Thymus (tissue), 11 donors: ENCODE measurements at regions not wholly inside any gene's neighbourhood (a gene's known extent, or its start where the extent isn't known, plus 50 kb on each side); places are given as distances from the start of the nearest gene placed in this dataset.
"Not testable (repeated sequence)": the region's sequence is repeated elsewhere in the genome, so short reads cannot be mapped to it uniquely, and the experiment has no call there.

Source experiments
- DNase-seq, 9 donors: peaks; one replicate each; pipeline ENCODE4 v3.0.0-alpha.2; 2013; ENCODE audit warnings: low spot score in 9 of 9, low read depth in 6 of 9, missing footprints in 1 of 9
- H3K27ac ChIP-seq, 2 donors: one replicate each; pipeline ENCODE4 v1.5.1; 2013; ENCODE audit warnings: control low read depth in 1 of 2, low read depth in 1 of 2, low read length in 1 of 2, mild to moderate bottlenecking in 1 of 2, moderate library complexity in 1 of 2
- H3K27me3 ChIP-seq, 2 donors: one replicate each; pipeline ENCODE4 v1.5.1; 2013; ENCODE audit warnings: low read length in 1 of 2; ENCODE audit not compliant: control insufficient read depth in 2 of 2, insufficient read depth in 1 of 2
- H3K36me3 ChIP-seq, 2 donors: one replicate each; pipeline ENCODE4 v1.5.1; 2013; ENCODE audit warnings: low read length in 1 of 2, mild to moderate bottlenecking in 1 of 2, moderate library complexity in 1 of 2; ENCODE audit not compliant: control insufficient read depth in 2 of 2, insufficient read depth in 2 of 2
- H3K4me1 ChIP-seq, 2 donors: one replicate each; pipeline ENCODE4 v1.5.1; 2013; ENCODE audit warnings: low read length in 2 of 2; ENCODE audit not compliant: control insufficient read depth in 2 of 2, insufficient read depth in 2 of 2
- H3K4me3 ChIP-seq, 2 donors: one replicate each; pipeline ENCODE4 v1.5.1; 2013; ENCODE audit warnings: low read length in 2 of 2, control low read depth in 1 of 2, mild to moderate bottlenecking in 1 of 2
- H3K9me3 ChIP-seq, 2 donors: one replicate each; pipeline ENCODE4 v1.5.1; 2013; ENCODE audit warnings: low read length in 1 of 2, mild to moderate bottlenecking in 1 of 2; ENCODE audit not compliant: control insufficient read depth in 2 of 2, insufficient read depth in 1 of 2
- WGBS: extraction: QIAGEN DNeasy Blood & Tissue Kit; methylation state at CpG from one replicate; pipeline ENCODE4 v1.1.7; 2013; 5-methylcytosine and 5-hydroxymethylcytosine counted together
- donor health status: healthy.

DNA sequence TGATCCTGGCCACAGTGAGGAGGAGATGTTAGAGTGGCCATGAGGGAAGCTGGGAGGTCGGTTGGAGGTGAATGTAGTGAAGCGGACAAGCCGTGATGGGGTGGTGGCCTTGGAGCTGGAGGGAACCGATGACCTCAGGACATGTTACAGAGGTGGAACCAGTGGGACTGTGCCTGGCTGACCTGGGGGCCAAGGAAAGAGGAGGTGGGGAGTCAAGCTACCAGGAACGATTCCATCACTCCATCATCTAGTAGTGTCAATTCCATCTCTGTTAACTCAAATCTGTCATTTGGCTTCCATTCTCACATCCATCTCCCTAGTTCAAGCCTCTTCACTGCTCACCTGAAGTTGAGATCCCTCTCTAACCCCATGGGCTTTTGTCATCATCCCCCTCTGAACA lies 102.4 kb upstream of the LYZL2 start:
- Histone ChIP-seq H3K27ac (no peak overlapping the region), H3K4me3 (no peak overlapping the region), H3K36me3 (no peaks in the 10 kb centered on the region), H3K27me3 (no peaks in the 10 kb centered on the region), H3K4me1 (peaks cover 1 to 3% of the 10 kb centered on the region in 2 donors), H3K9me3 (no peaks in the 10 kb centered on the region)
- WGBS = 98% methylated on average over 5 of the region's 5 CpGs
- no peak for DNase-seq

DNA sequence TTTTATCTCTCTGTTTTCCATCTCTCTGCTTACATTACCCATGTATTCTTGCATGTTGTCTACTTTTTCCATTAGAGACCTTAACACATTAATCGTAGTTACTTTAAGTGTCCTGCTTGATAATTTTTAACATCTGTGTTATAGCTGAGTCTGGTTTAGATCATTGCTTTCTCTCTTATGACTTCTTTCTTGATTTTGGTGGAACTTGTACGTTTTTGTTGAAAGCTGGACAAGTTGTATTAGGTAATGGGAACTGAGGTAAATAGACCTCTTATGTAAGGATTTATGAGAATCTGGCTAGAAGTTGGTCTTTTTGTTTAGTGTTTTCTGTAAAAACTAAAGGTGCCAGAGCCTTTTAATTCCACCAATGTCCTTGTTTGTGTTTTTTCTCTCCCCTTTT lies 100.8 kb upstream of the LYZL2 start:
- H3K4me3 ChIP-seq = no peak overlapping the region
- WGBS = 95% methylated on average over 2 of the region's 2 CpGs
- H3K27me3 ChIP-seq = no peaks in the 10 kb centered on the region
- peaks cover 3 to 5% of the 10 kb centered on the region in 2 donors for H3K4me1 ChIP-seq
- H3K36me3 ChIP-seq = no peaks in the 10 kb centered on the region
- no peaks in the 10 kb centered on the region for H3K9me3 ChIP-seq
- no peak overlapping the region for H3K27ac ChIP-seq
- DNase-seq = no peak

DNA sequence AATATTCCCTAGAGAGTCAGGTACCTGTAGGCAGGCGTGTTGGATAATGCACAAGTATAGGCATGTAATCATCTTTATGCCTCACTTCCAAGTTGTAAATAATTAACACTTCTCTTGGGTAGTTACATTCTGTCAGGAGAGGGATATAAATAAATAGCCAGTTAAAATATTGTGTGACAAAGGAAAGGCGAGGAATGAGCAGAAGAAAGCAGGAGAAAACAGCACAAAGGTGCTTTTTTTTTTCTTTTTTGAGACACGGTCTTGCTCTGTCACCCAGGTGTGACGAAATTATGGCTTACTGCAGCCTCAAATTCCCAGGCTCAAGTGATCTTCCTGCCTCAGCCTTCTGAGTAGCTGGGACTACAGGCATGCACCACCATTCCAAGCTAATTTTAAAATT lies 99.2 kb upstream of the LYZL2 start:
- H3K27ac ChIP-seq = no peak overlapping the region
- H3K36me3 ChIP-seq = no peaks in the 10 kb centered on the region
- WGBS = 82% methylated on average over 4 of the region's 4 CpGs
- H3K4me1 ChIP-seq = peaks cover 3 to 5% of the 10 kb centered on the region in 2 donors
- no peak for DNase-seq
- H3K4me3 ChIP-seq = no peak overlapping the region
- H3K9me3 ChIP-seq = no peaks in the 10 kb centered on the region
- H3K27me3 ChIP-seq = no peaks in the 10 kb centered on the region

DNA sequence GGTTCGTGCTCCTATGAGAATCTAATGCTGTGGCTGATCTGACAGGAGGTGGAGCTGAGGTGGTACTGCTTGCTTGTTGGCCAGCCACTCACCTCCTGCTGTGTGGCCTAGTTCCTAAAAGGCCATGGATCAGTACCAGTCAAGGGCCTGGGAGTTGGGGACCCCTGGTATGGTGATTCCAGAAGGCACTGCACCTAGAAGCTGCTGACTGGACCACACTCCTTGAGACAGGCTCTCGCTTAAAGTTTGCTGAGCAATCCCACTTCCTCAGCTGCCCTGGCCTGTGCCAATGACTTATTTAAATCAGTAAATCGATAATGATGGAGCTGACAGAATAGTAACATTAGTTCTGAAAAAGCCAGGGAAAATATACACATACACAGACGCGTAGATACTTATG lies 98.6 kb upstream of the LYZL2 start:
- WGBS = 97% methylated on average over 5 of the region's 5 CpGs
- Histone ChIP-seq H3K4me1 (peaks cover 3 to 5% of the 10 kb centered on the region in 2 donors), H3K36me3 (no peaks in the 10 kb centered on the region), H3K4me3 (no peak overlapping the region), H3K27ac (no peak overlapping the region), H3K27me3 (no peaks in the 10 kb centered on the region), H3K9me3 (no peaks in the 10 kb centered on the region)
- DNase-seq = no peak

DNA sequence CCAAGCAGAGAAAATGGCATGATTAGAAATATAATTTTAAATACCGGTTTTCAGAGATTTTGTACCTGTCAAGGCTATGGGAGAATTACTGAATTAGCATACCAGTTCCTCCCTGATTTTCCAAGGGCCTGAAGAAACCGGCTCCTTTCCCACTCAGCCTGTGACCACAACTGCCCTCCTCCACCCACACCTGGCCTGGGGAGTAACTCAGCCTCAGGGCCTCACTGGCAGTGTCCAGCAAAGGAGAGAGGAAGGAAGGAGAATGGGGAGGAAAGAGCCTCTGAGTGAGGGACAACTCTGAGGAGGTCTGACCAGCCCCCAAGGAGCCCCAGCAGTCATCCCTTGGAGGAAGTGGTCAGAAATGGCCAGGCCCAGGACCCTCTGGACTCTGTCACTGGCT lies 98.0 kb upstream of the LYZL2 start:
- H3K36me3 ChIP-seq = no peaks in the 10 kb centered on the region
- no peak overlapping the region for H3K27ac ChIP-seq
- DNase-seq = no peak
- H3K9me3 ChIP-seq = no peaks in the 10 kb centered on the region
- H3K4me1 ChIP-seq = peaks cover 3 to 5% of the 10 kb centered on the region in 2 donors
- no peaks in the 10 kb centered on the region for H3K27me3 ChIP-seq
- WGBS = 86% methylated on average over 2 of the region's 2 CpGs
- no peak overlapping the region for H3K4me3 ChIP-seq

DNA sequence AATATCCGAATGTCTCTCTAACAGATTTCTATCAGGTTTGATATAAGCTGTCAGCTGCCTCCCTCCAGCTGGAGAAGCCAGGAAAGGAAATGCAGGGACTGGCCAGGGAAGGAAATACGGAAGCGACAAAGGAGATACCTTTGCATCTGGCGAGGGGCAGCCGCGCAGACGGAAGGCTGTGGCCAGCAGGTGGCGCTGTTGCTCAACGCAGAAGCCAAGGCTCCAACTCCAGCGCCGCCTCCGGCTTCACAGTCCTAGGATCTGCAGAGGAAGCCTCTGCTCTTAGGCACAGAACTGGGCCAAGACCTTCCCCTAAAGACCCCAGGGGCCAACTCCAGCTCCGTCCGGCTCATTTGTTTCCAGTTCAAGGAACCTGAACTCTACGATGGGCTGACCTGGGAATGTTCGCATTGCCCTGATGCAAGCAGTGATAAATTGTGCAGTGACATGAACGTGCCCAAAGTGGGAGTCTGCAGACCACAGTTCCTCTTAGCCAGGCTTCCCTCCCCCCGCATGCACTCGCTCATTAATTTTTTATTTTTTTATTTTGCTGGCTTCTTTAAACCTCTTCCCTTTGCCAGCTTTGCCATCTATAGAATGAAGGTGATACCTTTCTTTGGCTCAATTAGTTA lies 97.3 kb upstream of the LYZL2 start:
- peak; percentile 49 to 92 (median 77) for DNase-seq
- H3K4me3 ChIP-seq, H3K27ac ChIP-seq, H3K4me1 ChIP-seq, H3K27me3 ChIP-seq, H3K9me3 ChIP-seq, H3K36me3 ChIP-seq: not testable (repeated sequence)
- 4% methylated on average over 19 of the region's 19 CpGs for WGBS

DNA sequence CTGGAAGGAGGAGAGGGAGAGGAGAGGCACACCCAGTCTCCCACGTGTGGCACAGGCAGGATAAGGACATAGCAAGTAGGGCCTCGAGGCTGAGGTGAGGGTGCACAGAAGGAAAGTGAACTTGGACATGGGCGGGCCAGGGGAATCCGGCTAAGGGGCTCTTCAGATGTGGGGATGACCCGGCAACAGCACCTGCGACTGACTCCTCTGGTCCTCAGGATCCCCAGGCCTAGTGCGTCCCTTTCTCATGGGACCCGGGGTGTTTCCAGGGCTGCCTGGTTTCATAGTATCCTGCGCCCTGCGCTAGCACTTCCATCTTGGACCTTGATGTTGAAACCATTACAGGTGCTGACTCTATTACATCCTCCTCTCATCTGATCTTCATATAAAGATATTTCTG lies 96.1 kb upstream of the LYZL2 start:
- Histone ChIP-seq H3K36me3 (no peaks in the 10 kb centered on the region), H3K4me1 (peaks cover 3 to 5% of the 10 kb centered on the region in 2 donors), H3K27ac (no peak overlapping the region), H3K27me3 (no peaks in the 10 kb centered on the region), H3K9me3 (no peaks in the 10 kb centered on the region), H3K4me3 (no peak overlapping the region)
- no peak for DNase-seq
- 98% methylated on average over 10 of the region's 10 CpGs for WGBS

DNA sequence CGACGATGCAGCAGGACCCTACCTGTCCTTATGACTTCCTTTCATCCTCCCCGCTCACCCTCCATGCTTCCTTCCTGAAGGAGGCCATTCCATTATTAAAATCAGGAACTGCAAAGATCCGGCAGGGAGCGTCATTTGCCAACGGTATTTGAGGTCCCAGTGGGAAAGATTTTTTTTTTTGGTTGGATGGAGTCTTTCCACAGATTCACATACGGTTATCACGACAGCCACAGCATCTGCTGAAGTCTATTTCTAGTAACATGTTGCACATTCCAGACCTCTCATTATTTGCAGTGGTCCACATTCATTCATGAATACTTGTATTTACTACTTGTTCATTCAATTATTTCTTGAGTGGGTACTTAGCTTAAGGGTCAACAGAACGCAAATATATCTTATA lies 94.7 kb upstream of the LYZL2 start:
- WGBS = 92% methylated on average over 9 of the region's 9 CpGs
- Histone ChIP-seq H3K27ac (no peak overlapping the region), H3K27me3 (no peaks in the 10 kb centered on the region), H3K9me3 (no peaks in the 10 kb centered on the region), H3K4me1 (peaks cover 3 to 5% of the 10 kb centered on the region in 2 donors), H3K4me3 (no peak overlapping the region), H3K36me3 (no peaks in the 10 kb centered on the region)
- no peak for DNase-seq

DNA sequence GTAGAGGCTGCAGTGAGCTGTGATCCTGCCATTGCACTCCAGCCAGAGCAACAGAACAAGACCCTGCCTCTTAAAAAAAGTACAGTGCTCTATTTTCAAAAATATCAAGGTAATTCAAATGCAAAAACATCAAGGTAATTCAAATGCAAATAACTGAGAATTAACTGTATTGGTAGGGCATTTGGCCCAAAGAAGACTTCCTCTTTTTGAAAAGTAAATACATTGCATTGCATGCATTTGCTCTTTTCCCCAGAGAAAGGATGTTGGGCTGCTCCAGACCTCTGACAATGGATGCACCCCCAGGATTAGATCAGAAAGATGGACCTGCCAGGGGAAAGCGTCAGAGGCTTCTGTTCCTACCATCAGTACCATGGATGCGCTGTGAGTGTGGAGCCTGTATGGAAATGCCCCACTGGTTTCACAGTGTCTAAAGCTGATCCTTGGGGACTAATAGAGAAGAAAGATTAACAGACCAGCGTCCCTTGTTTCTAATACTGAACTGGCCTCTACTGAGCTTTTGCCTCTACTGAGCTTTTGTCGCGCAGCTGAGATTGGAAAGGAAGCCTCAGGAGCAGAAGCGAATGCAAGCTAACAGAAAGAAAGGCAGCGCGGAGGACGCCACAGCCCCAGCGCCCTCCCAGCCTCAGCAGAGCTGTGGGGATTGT lies 93.5 kb upstream of the LYZL2 start:
- WGBS = 96% methylated on average over 10 of the region's 10 CpGs
- Histone ChIP-seq H3K27ac (no peak overlapping the region), H3K4me1 (peaks cover 3 to 5% of the 10 kb centered on the region in 2 donors), H3K27me3 (no peaks in the 10 kb centered on the region), H3K4me3 (no peak overlapping the region), H3K36me3 (no peaks in the 10 kb centered on the region), H3K9me3 (no peaks in the 10 kb centered on the region)
- no peak for DNase-seq
